ENCODE measurements at regions not wholly inside any gene's neighbourhood (a gene's known extent, or its start where the extent isn't known, plus 50 kb on each side); places are given as distances from the start of the nearest gene placed in this dataset.

DNA sequence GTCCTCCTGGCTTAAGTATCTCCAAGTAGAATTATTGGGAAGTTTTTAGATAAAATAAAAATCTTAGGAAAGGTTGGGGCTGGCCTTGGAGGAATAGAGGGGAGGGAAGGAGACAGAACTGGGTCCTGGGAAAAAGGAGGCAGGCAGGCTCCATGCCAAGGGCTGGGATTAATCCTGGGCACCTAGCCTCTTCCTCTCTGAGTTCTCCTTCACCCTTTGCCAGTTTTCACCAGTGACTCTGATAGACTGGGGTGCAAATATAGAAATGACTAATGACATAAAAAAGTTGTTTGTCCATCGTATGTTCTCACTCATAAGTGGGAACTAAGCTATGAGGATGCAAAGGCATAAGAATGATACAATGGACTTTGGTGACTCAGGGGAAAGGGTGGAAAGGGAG lies 81.9 kb downstream of the RMI1 start:
- TF ChIP-seq, protein P1, sequence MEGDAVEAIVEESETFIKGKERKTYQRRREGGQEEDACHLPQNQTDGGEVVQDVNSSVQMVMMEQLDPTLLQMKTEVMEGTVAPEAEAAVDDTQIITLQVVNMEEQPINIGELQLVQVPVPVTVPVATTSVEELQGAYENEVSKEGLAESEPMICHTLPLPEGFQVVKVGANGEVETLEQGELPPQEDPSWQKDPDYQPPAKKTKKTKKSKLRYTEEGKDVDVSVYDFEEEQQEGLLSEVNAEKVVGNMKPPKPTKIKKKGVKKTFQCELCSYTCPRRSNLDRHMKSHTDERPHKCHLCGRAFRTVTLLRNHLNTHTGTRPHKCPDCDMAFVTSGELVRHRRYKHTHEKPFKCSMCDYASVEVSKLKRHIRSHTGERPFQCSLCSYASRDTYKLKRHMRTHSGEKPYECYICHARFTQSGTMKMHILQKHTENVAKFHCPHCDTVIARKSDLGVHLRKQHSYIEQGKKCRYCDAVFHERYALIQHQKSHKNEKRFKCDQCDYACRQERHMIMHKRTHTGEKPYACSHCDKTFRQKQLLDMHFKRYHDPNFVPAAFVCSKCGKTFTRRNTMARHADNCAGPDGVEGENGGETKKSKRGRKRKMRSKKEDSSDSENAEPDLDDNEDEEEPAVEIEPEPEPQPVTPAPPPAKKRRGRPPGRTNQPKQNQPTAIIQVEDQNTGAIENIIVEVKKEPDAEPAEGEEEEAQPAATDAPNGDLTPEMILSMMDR (conservative IDR thresholded peaks at IDR 0.05 in 1 of 2, IDR thresholded peaks at IDR 0.05 in 1 of 2; ENCODE audit: extremely low read depth in 1 of 2, insufficient read depth in 1 of 2, low read depth in 1 of 2, low read length in 2 of 2): no peak
- TF ChIP-seq EZH2 (IDR thresholded peaks at IDR 0.05; ENCODE audit: borderline replicate concordance, low read length): no peak
